Thymus (tissue), 11 donors: ENCODE measurements at regions not wholly inside any gene's neighbourhood (a gene's known extent, or its start where the extent isn't known, plus 50 kb on each side); places are given as distances from the start of the nearest gene placed in this dataset.

Source experiments
- DNase-seq, 9 donors: peaks; one replicate each; pipeline ENCODE4 v3.0.0-alpha.2; 2013; ENCODE audit warnings: low spot score in 9 of 9, low read depth in 6 of 9, missing footprints in 1 of 9
- H3K27ac ChIP-seq, 2 donors: one replicate each; pipeline ENCODE4 v1.5.1; 2013; ENCODE audit warnings: control low read depth in 1 of 2, low read depth in 1 of 2, low read length in 1 of 2, mild to moderate bottlenecking in 1 of 2, moderate library complexity in 1 of 2
- H3K27me3 ChIP-seq, 2 donors: one replicate each; pipeline ENCODE4 v1.5.1; 2013; ENCODE audit warnings: low read length in 1 of 2; ENCODE audit not compliant: control insufficient read depth in 2 of 2, insufficient read depth in 1 of 2
- H3K36me3 ChIP-seq, 2 donors: one replicate each; pipeline ENCODE4 v1.5.1; 2013; ENCODE audit warnings: low read length in 1 of 2, mild to moderate bottlenecking in 1 of 2, moderate library complexity in 1 of 2; ENCODE audit not compliant: control insufficient read depth in 2 of 2, insufficient read depth in 2 of 2
- H3K4me1 ChIP-seq, 2 donors: one replicate each; pipeline ENCODE4 v1.5.1; 2013; ENCODE audit warnings: low read length in 2 of 2; ENCODE audit not compliant: control insufficient read depth in 2 of 2, insufficient read depth in 2 of 2
- H3K4me3 ChIP-seq, 2 donors: one replicate each; pipeline ENCODE4 v1.5.1; 2013; ENCODE audit warnings: low read length in 2 of 2, control low read depth in 1 of 2, mild to moderate bottlenecking in 1 of 2
- H3K9me3 ChIP-seq, 2 donors: one replicate each; pipeline ENCODE4 v1.5.1; 2013; ENCODE audit warnings: low read length in 1 of 2, mild to moderate bottlenecking in 1 of 2; ENCODE audit not compliant: control insufficient read depth in 2 of 2, insufficient read depth in 1 of 2
- WGBS: extraction: QIAGEN DNeasy Blood & Tissue Kit; methylation state at CpG from one replicate; pipeline ENCODE4 v1.1.7; 2013; 5-methylcytosine and 5-hydroxymethylcytosine counted together
- donor health status: healthy.

DNA sequence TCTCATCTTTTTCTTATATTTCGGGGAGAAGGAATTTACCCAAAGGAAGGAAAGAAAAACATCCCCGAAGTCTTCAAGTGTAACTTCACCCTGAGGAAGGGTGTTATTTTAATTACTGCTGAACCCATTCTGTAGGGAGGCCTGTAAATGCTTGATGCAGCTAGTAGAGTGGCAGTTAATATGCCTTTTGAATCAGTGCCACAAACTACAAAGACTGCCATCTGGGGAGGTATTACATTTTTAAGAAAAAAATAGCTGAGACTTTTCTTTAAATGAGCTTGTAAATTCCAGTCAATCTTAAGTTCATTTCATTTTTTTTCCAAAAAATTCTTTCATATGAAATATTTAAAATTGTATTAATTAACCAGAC, 233.1 kb upstream of the FERD3L start:
- DNase-seq, result no peak
- Histone ChIP-seq H3K36me3 (no peaks in the 10 kb centered on the region), H3K27me3 (no peaks in the 10 kb centered on the region), H3K4me3 (no peak overlapping the region), H3K4me1 (no peaks in the 10 kb centered on the region), H3K27ac (no peak overlapping the region), H3K9me3 (no peaks in the 10 kb centered on the region)
- 86% methylated on average over 2 of the region's 2 CpGs for WGBS

DNA sequence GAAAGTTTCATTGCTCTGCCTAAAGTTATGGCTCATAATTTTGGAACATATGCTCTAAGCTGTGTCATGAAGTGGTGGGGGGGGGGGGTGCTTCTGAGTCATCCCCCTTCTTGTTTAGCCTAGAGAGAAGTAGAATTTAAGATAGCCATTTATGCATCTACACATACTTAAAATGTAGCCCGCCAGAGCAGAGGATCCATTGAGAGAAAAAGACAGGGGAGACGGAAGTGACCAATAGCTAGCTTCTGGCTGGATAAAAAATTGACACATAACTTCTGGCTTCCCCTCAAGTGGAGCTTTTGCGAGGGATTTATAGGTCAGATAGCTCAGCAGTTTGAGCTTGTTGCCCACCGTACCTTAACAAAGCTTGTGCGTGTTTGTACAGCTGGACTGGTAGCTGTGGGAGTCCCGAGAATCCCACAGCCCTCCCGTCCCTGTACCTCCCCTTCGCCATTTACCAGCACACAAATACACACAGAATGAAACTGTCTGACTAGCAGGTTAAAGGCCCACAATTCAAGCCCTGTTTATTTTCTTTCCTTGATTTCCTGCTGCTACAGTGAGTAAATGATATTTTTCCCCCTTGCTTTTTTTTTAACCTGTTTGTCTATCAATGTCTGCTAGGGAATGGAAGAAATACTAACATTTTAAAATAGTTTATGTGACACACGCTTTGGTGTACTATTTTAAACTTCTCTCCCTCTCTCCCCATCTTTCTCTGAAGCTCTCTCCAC, 232.6 kb upstream of the FERD3L start:
- no peak for DNase-seq
- Histone ChIP-seq H3K36me3 (no peaks in the 10 kb centered on the region), H3K27ac (no peak overlapping the region), H3K27me3 (no peaks in the 10 kb centered on the region), H3K4me3 (no peak overlapping the region), H3K9me3 (no peaks in the 10 kb centered on the region), H3K4me1 (no peaks in the 10 kb centered on the region)
- 94% methylated on average over 9 of the region's 9 CpGs for WGBS

DNA sequence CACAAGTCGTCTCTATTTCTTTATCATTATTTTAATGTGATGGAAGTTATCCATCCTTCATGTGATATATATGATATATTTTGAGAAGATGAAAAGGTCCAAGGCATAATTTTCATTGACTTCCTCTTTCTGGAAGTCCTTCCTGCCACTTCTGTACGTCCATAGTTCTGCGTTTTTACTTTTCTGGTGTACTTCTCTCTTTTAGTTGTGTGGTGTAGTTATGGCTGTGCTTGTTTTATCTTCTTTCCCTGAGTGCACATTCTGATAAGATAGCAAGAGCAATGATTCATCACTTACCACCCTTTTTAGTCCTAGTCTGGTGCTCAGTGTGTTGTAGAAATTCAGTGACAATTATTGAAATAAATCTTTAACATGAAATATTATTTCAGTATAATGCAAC, 231.3 kb upstream of the FERD3L start:
- H3K4me1 ChIP-seq, result no peaks in the 10 kb centered on the region
- H3K27ac ChIP-seq, result no peak overlapping the region
- H3K9me3 ChIP-seq, result no peaks in the 10 kb centered on the region
- H3K4me3 ChIP-seq, result no peak overlapping the region
- H3K36me3 ChIP-seq, result no peaks in the 10 kb centered on the region
- WGBS, result 40% methylated on average over 3 of the region's 3 CpGs
- no peaks in the 10 kb centered on the region for H3K27me3 ChIP-seq
- no peak for DNase-seq

DNA sequence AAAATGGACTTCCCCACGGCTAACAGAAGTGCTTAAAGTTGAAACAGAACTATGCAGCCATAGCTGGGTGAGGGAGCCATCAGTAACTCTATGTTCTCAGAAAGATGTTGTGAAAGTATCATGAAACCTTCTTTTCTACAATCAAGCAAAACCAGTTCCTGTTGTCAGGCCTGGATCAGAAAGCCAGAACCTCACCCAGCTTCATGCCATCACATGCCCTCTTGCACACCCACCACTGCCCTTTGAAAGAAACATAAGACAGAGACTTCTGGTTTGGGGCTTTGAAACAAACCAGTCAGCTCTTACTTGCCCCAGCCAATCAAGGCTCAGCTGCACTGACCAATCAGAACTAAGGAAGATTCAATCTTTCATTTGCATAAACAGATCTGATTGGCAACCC, 230.8 kb upstream of the FERD3L start:
- Histone ChIP-seq H3K27me3 (no peaks in the 10 kb centered on the region), H3K27ac (no peak overlapping the region), H3K9me3 (no peaks in the 10 kb centered on the region), H3K36me3 (no peaks in the 10 kb centered on the region), H3K4me1 (no peaks in the 10 kb centered on the region), H3K4me3 (no peak overlapping the region)
- WGBS, result 96% methylated on average over 1 of the region's 1 CpG
- no peak for DNase-seq

DNA sequence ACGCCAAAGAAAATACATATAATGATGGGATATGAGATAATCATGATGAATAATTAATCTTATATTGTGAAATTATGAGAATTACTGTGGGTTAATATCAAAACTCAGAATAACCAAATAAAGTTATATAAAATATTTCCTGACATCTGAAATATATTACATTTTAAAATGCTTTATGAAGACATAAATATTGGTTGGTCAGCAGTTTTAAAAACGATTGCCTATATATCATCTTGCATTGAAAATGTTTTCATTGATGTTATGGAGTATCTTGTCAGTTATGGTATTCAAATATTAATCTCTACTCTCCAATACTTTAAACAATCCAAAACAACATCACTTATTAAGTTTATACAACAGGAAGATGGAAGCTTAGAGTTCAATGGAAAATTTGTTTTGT, 228.1 kb upstream of the FERD3L start:
- Histone ChIP-seq H3K36me3 (no peaks in the 10 kb centered on the region), H3K4me3 (no peak overlapping the region), H3K4me1 (no peaks in the 10 kb centered on the region), H3K27me3 (no peaks in the 10 kb centered on the region), H3K9me3 (no peaks in the 10 kb centered on the region), H3K27ac (no peak overlapping the region)
- WGBS, result 89% methylated on average over 2 of the region's 2 CpGs
- DNase-seq, result no peak

GRCh38 chr7:19369806-19370205, 224.6 kb upstream of the FERD3L start:
- Histone ChIP-seq H3K9me3 (no peaks in the 10 kb centered on the region), H3K4me1 (no peaks in the 10 kb centered on the region), H3K27me3 (no peaks in the 10 kb centered on the region), H3K27ac (no peak overlapping the region), H3K4me3 (no peak overlapping the region), H3K36me3 (no peaks in the 10 kb centered on the region)
- no peak for DNase-seq
- WGBS, result 96% methylated on average over 4 of the region's 4 CpGs

- Histone ChIP-seq H3K36me3 (no peaks in the 10 kb centered on the region), H3K4me1 (no peaks in the 10 kb centered on the region), H3K27ac (no peak overlapping the region), H3K9me3 (no peaks in the 10 kb centered on the region), H3K27me3 (no peaks in the 10 kb centered on the region), H3K4me3 (no peak overlapping the region)
- 81% methylated on average over 2 of the region's 2 CpGs for WGBS
- DNase-seq, result no peak
Observed at GRCh38 chr7:19369182-19369581, 224.0 kb upstream of the FERD3L start.

DNA sequence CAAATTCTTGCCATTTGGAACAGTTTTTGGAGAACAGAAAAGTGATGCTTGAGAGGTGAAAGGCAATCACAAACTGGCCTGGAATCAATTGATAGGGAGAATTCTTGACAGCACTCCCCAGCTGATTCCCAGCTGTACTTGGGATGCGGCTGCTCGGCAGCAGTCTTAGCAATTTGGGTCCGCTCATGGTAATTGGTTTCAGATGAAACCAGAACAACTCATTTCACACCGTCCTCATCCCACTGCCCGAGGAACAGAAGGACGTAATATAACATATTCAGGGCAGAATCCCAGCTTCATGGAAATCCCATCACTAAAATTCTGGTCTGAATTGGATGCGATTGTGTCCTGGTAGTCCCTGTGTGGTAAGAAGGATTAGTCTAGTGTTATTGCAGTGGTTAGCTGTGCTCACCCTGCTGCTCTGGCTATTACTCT, 223.3 kb upstream of the FERD3L start:
- no peak for DNase-seq
- WGBS, result 96% methylated on average over 7 of the region's 7 CpGs
- Histone ChIP-seq H3K27me3 (no peaks in the 10 kb centered on the region), H3K36me3 (no peaks in the 10 kb centered on the region), H3K4me1 (no peaks in the 10 kb centered on the region), H3K27ac (no peak overlapping the region), H3K9me3 (no peaks in the 10 kb centered on the region), H3K4me3 (no peak overlapping the region)

DNA sequence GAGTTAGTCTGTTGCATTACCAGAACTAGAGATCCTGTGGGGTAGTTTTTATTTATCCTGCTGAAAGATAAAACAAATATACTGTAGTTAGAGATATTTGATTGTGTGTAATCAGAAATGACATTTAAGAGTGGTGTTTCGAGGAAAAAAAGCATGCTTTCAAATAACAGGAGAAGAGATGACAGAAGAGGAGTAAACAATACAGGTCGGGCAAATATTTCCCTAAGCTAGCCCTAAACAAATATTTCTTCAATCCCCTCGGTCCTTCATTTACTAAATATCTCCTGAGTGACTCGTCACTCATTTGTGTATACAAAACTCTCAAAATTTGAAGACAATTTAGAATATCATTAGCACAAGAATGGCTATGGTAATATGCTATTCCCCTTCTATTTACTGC, 219.7 kb upstream of the FERD3L start:
- H3K27me3 ChIP-seq, result no peaks in the 10 kb centered on the region
- WGBS, result 90% methylated on average over 4 of the region's 4 CpGs
- H3K4me1 ChIP-seq, result no peaks in the 10 kb centered on the region
- H3K4me3 ChIP-seq, result no peak overlapping the region
- DNase-seq, result no peak
- no peak overlapping the region for H3K27ac ChIP-seq
- H3K36me3 ChIP-seq, result no peaks in the 10 kb centered on the region
- no peaks in the 10 kb centered on the region for H3K9me3 ChIP-seq

- Histone ChIP-seq H3K36me3 (no peaks in the 10 kb centered on the region), H3K4me1 (no peaks in the 10 kb centered on the region), H3K4me3 (no peak overlapping the region), H3K27me3 (no peaks in the 10 kb centered on the region), H3K9me3 (no peaks in the 10 kb centered on the region), H3K27ac (no peak overlapping the region)
- WGBS, result 97% methylated on average over 2 of the region's 2 CpGs
- no peak for DNase-seq
Observed at GRCh38 chr7:19362099-19362498, 216.9 kb upstream of the FERD3L start.
